Activated T-cell treated with anti-CD3 and anti-CD28 coated beads, Interleukin-2, amount 50 U/mL, for 1 hour (primary cell): ENCODE measurements at regions not wholly inside any gene's neighbourhood (a gene's known extent, or its start where the extent isn't known, plus 50 kb on each side); places are given as distances from the start of the nearest gene placed in this dataset.

ENCODE experiments used
- DNase-seq: peaks from one replicate; pipeline ENCODE4 v3.0.0-alpha.2; 2020

GRCh38 chr6:134376785-134377184 lies 58.9 kb upstream of the SGK1 start:
- no peak for DNase-seq

- no peak for DNase-seq
These were observed 57.3 kb upstream of the SGK1 start for GRCh38 chr6:134375220-134375580.

DNA sequence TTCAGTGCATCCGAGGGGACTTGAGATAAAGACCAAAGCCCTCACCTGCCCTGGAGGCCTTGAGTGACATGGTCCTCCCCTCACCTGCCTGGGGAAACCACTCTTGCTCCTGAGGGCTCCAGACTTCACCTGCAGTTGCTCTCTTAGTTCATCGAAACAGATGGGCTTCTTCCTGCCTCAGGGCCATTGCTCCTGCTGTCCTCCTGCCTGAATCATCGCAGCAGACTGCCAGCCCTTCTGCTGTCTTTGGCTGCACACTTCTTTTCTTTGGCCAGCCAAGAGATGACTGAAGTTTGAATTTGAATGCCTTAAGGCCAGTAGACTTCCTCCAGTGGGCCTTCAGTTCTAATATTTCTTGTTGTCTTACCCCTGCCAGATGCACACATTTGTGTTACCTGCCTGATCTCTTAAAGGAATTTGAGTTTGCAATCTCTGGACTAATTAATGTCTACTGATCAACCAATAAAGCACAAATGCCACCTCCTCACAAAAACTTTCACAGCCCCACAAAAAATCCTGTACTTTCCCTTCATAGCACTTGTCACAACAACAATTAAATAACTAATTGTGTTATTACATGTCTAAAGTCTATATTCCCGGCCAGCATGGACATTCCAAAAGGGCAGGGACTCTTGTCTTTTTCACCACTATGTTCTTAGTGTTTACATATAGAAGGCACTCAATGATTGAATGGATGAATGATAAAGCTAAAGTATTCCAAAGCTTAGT lies 56.7 kb upstream of the SGK1 start:
- DNase-seq: no peak

- DNase-seq: no peak
These were observed 56.1 kb upstream of the SGK1 start for GRCh38 chr6:134373993-134374392.

- no peak for DNase-seq
These were observed 55.5 kb upstream of the SGK1 start for GRCh38 chr6:134373282-134373922.

DNA sequence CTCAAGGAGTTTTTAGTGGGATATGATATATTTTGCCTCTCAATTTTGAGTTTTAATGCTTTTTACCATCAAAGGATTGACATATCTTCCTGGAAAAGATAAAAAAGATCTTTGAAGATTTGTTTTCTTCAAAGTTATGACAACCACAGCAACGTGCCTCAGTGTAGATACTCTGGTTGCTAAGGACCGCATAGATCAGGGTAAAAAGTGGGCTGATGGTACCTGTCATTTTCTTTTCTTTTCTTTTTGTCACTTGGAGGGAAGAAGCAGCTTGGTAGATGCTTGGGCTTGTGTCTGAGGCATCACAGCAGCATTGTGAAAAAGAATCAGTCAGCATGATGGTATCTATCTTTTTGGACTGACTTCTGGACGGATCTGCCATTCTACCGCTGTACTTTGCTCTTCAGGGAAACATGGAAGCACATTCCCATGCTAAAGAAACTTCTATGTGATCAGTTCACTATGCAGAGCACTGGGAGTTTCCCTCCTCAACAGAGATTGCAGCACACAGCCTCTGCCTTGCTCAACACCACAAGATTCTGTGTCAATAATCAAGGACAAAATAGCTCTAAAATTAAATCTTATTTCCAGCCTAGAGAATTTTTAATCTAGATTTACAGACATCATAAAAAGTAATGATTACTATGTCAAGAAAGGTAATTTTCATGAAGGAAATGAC lies 54.8 kb upstream of the SGK1 start:
- DNase-seq: no peak

DNA sequence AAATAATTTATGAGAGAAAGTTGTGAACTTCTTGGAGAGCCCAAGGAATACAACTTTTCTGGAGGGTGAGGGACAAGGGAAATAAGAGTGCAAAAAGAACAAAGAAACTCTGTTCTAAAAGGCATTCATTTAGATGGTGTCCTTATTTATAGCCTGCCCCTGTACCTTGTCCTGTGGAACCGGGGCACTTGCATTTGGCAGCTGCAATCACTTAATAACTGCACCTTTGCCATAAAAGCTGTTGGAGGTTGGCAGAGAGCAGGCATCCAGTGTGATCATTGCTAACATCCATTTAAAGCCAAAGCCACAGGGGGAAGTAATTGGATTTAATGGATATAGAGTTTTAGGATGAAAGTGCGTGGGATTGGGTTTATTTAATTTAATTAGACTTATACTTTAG lies 50.8 kb upstream of the SGK1 start:
- DNase-seq: no peak
